D721Med (cell line): ENCODE measurements at regions not wholly inside any gene's neighbourhood (a gene's known extent, or its start where the extent isn't known, plus 50 kb on each side); places are given as distances from the start of the nearest gene placed in this dataset.
A peak's percentile ranks its signal among the peaks of the same experiment; 100 is the strongest.

Source experiments
- DNase-seq: peaks from one replicate; pipeline ENCODE4 v3.0.0; 2011; ENCODE audit warnings: low spot score; ENCODE audit not compliant: insufficient read length
- FAIRE-seq: peaks from 2 replicates; lab custom pipeline; 2011; peaks lifted over from hg19 to GRCh38; lab: Jason Lieb, UNC
- CTCF ChIP-seq: IDR thresholded peaks from 2 replicates; pipeline ENCODE4 v1.5.1; 2012; ENCODE audit warnings: mild to moderate bottlenecking, control low read depth; ENCODE audit not compliant: insufficient read depth; ENCODE audit errors: missing control alignments

DNA sequence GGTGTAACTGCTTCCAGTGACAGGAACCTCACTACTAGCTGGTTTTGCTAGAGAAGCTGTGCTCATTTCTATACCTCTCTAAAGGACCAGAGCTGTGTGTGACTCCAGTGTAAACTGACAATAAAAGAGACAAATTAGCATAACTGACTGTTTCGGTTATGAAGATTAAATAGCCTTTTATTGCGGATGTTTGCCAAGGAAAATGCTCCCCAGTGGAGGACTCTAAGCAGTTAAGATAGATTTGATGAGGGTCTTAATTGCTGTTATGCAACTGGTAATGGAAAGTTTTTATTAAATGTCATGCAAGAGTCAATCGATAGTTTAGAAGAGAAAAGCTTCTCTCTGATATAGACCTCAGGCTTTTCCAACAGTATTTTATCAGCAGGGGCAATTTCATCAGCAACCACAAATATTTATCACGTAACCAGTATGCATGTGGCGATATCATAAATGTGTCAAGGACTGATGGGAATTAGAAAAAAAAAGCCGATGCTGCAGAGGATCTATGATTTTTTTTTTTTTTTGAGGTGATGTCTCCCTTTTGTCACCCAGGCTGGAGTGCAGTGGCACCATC is 275.2 kb upstream of the DMAC1 start:
- DNase-seq (no peak), FAIRE-seq (peak; percentile 71)
- TF ChIP-seq CTCF, result no peak

- DNase-seq (no peak), FAIRE-seq (no peak)
- TF ChIP-seq CTCF, result no peak
Observed at GRCh38 chr9:8071445-8071798, 271.8 kb upstream of the DMAC1 start.

DNA sequence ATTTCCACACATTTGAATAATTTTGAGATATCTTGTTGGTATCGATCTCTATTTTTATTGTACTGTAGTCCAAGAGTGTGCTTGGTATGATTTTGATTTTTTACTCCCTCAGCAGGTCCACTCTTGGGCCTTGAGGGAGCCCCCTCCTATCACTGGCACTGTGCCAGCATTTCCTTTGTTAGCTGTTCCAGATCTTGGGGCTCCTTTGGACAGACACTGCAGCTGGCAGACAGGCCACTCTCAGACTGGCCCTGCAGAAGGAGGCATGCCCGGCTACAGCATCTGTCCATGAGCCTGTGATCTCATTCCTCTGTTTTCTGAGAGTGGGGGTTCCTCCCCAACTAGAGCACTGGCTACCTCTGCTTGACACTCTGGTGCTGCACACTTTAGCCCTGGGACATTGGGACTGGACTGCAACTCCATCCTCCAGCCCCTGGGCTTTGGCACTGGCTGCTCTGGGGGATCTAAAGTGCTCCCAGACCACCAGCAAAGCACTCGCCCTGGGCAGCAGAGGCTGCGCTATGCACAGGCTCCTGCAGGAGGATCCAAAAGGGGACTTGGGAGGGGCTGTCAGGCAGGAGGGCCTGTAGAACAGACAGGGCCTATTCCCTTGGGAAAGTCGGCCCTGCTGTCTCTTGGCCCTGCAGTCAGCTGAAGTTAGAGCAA is 271.3 kb upstream of the DMAC1 start:
- no peak for TF ChIP-seq CTCF
- no peak for DNase-seq
- FAIRE-seq, result no peak

- DNase-seq, result no peak
- FAIRE-seq, result no peak
- no peak for TF ChIP-seq CTCF
Observed at GRCh38 chr9:8062459-8062858, 262.9 kb upstream of the DMAC1 start.

DNA sequence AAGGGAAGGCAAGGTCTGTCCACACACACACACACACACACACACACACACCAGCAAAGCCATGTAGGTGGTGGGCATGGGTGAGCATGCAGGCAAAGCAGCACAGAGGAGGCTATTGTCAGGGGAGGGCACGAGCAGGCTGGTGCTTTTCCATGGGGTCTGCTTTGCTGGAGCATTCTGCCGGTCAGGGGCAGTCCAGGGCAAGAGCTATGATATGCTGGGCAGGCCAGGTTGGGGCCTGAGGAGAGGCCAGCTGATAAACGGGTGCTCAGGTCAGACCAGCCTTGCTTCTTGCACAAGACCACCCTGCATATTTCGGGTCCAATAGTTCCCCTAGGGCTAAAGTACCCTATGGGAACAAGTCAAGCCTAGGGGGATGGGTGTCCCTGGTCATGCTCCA is 253.9 kb upstream of the DMAC1 start:
- TF ChIP-seq CTCF, result no peak
- DNase-seq, result no peak
- no peak for FAIRE-seq

GRCh38 chr9:8052991-8053390 is 253.4 kb upstream of the DMAC1 start:
- FAIRE-seq (no peak), DNase-seq (no peak)
- TF ChIP-seq CTCF, result no peak

- DNase-seq (no peak), FAIRE-seq (no peak)
- no peak for TF ChIP-seq CTCF
Observed at GRCh38 chr9:8037745-8038144, 238.2 kb upstream of the DMAC1 start.
